Upper lobe of left lung (tissue), 6 donors: ENCODE measurements at regions not wholly inside any gene's neighbourhood (a gene's known extent, or its start where the extent isn't known, plus 50 kb on each side); places are given as distances from the start of the nearest gene placed in this dataset.

Experiments used
- ATAC-seq, 2 donors: fragments of 200-7000 bp; cut with Tn5 transposase; one replicate each; pipeline ENCODE4 v1.9.1; 2022; ENCODE audit warnings: mild to moderate bottlenecking in 2 of 2, moderate library complexity in 2 of 2; ENCODE audit not compliant: low FRiP score in 2 of 2
- DNase-seq, 2 donors: peaks; one replicate each; pipeline ENCODE4 v3.0.0-alpha.2; 2019 to 2020
- H3K27ac ChIP-seq, 4 donors: fragments of 200-600 bp; sonication (generic); one replicate each; pipeline ENCODE4 v1.5.1; 2016 to 2019
- H3K27me3 ChIP-seq, 4 donors: fragments of 200-600 bp; sonication (generic); one replicate each; pipeline ENCODE4 v1.5.1; 2017 to 2019
- H3K36me3 ChIP-seq, 4 donors: fragments of 200-600 bp; sonication (generic); one replicate each; pipeline ENCODE4 v1.5.1; 2016 to 2019
- H3K4me1 ChIP-seq, 4 donors: fragments of 200-600 bp; sonication (generic); one replicate each; pipeline ENCODE4 v1.5.1; 2018 to 2019
- H3K4me3 ChIP-seq, 4 donors: fragments of 200-600 bp; sonication (generic); one replicate each; pipeline ENCODE4 v1.5.1; 2017 to 2019; ENCODE audit warnings: mild to moderate bottlenecking in 2 of 4, moderate library complexity in 1 of 4
- H3K9me3 ChIP-seq, 4 donors: fragments of 200-600 bp; sonication (generic); one replicate each; pipeline ENCODE4 v1.5.1; 2018 to 2019
- EP300 ChIP-seq, 4 donors: sonication (generic); formaldehyde crosslinking; IDR thresholded peaks; one replicate each; pipeline ENCODE4 v1.5.1; 2017; ENCODE audit warnings: antibody characterized with exemption in 4 of 4, control low read depth in 2 of 4
- POLR2A ChIP-seq, 4 donors: fragments of 450-650 bp; IDR thresholded peaks; one replicate each; pipeline ENCODE4 v1.5.1; 2016 to 2017; ENCODE audit warnings: antibody characterized with exemption in 4 of 4, mild to moderate bottlenecking in 2 of 4
- POLR2AphosphoS5 ChIP-seq, 2 donors: sonication (generic); formaldehyde crosslinking; IDR thresholded peaks; one replicate each; pipeline ENCODE4 v1.5.1; 2017; ENCODE audit warnings: antibody characterized with exemption in 2 of 2
- WGBS, 2 donors: methylation state at CpG; one replicate each; pipeline ENCODE4 v1.1.5; 2017 to 2018; 5-methylcytosine and 5-hydroxymethylcytosine counted together
- small RNA-seq, 4 donors: library from RNA; depleted of rRNA; stranded (forward); fragments of <200 nt; gene quantifications; one replicate each; pipeline ENCODE3, GENCODE V24; 2016
- TF ChIP-seq, protein P1 (sequence below), 6 experiments: fragments of 450-650 bp in 4 of 6; fragments of 200-600 bp in 2 of 6; sonication (generic) in 2 of 6; IDR thresholded peaks; one replicate each; pipeline ENCODE4 v1.5.1; 2016 to 2019; ENCODE audit warnings: antibody characterized with exemption in 6 of 6
- donor health status: DM: no; HTN: no; CAD: no; lungs with moderate emphysema.
- donor health status: DM: no; HTN: yes; CAD: no; lungs with severe emphysema.

DNA sequence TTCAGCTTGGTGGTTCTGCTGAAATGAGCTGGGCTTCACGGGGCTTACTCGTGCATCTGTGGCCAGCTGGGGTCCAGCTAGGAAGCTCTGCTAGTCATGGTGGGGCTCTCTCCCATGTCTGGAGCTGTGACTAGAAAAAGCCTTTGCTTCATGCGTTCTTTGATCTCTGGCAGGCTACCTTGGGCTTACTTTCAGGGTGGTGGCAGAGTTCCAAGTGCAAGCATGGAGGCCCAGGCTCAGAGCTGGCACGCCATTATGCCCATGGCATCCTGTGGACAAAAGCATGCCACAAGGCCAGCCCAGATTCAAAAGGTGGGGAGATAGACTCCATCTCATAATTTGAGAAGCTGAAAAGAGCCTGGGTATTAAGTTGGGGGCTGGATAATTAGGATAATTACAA lies 55.4 kb upstream of the GBA3 start:
- H3K27ac ChIP-seq = no peak overlapping the region
- H3K4me3 ChIP-seq = no peak overlapping the region
- WGBS, 2 donors = 86 to 98% methylated on average over 3 to 4 of the region's 4 CpGs

More for the DNA sequence above, 55.4 kb upstream of the GBA3 start:
- Histone ChIP-seq H3K9me3 (peaks cover 0 to 7% (median 2%) of the 10 kb centered on the region in 4 donors), H3K27me3 (no peaks in the 10 kb centered on the region), H3K4me1 (no peaks in the 10 kb centered on the region), H3K36me3 (no peaks in the 10 kb centered on the region)
- no peak for ATAC-seq
- DNase-seq = no peak
- TF ChIP-seq, protein P1, sequence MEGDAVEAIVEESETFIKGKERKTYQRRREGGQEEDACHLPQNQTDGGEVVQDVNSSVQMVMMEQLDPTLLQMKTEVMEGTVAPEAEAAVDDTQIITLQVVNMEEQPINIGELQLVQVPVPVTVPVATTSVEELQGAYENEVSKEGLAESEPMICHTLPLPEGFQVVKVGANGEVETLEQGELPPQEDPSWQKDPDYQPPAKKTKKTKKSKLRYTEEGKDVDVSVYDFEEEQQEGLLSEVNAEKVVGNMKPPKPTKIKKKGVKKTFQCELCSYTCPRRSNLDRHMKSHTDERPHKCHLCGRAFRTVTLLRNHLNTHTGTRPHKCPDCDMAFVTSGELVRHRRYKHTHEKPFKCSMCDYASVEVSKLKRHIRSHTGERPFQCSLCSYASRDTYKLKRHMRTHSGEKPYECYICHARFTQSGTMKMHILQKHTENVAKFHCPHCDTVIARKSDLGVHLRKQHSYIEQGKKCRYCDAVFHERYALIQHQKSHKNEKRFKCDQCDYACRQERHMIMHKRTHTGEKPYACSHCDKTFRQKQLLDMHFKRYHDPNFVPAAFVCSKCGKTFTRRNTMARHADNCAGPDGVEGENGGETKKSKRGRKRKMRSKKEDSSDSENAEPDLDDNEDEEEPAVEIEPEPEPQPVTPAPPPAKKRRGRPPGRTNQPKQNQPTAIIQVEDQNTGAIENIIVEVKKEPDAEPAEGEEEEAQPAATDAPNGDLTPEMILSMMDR (IDR thresholded peaks at IDR 0.05) = no peak
- no peak for TF ChIP-seq POLR2A (IDR thresholded peaks at IDR 0.05)
- TF ChIP-seq POLR2AphosphoS5 (IDR thresholded peaks at IDR 0.05) = no peak
- no peak for TF ChIP-seq EP300 (IDR thresholded peaks at IDR 0.05)

Small RNAs in the stretch of these regions (small RNA-seq; reads per million reads assigned to genes)
- gene AC098583.1 = 0 reads per million in 4 donors
